ENCODE measurements at regions not wholly inside any gene's neighbourhood (a gene's known extent, or its start where the extent isn't known, plus 50 kb on each side); places are given as distances from the start of the nearest gene placed in this dataset.

GRCh38 chr20:1754749-1755148, 97.2 kb upstream of the SIRPG start:
- Histone ChIP-seq H4K91ac (ENCODE audit: insufficient read depth, low read depth, low read length) (no peak overlapping the region), H3K14ac (replicated peaks; ENCODE audit: low read depth, low read length) (no peak overlapping the region), H2BK20ac (ENCODE audit: low read depth, low read length) (no peak overlapping the region), H3K4ac (ENCODE audit: low read depth, low read length) (no peak overlapping the region), H2AFZ (replicated peaks; ENCODE audit: low read length, poor library complexity) (no peak overlapping the region), H3K4me3 (ENCODE audit: insufficient read depth, low read depth, low read length) (no peak overlapping the region), H2BK15ac (ENCODE audit: low read depth, low read length) (no peak overlapping the region), H4K8ac (ENCODE audit: low read depth in 2 of 2, low read length in 2 of 2) (no peak overlapping the region), H3K27me3 (ENCODE audit: control insufficient read depth, insufficient read depth, low read length) (peaks cover 4% of the 10 kb centered on the region), H3K4me2 (ENCODE audit: low read depth, low read length) (no peak overlapping the region), H3K56ac (ENCODE audit: extremely low read depth, insufficient read depth, low read length) (no peak overlapping the region), H3K9me1 (ENCODE audit: insufficient read depth, low read length) (no peaks in the 10 kb centered on the region), H3K4me1 (ENCODE audit: control insufficient read depth, insufficient read depth, low read length) (no peaks in the 10 kb centered on the region), H3K36me3 (ENCODE audit: control insufficient read depth, insufficient read depth, low read length) (no peaks in the 10 kb centered on the region), H3K79me1 (ENCODE audit: low read depth in 1 of 2, low read length in 2 of 2) (no peaks in the 10 kb centered on the region), H3K9me3 (ENCODE audit: control insufficient read depth, insufficient read depth, low read length) (no peaks in the 10 kb centered on the region), H2BK120ac (ENCODE audit: low read depth, low read length) (no peak overlapping the region), H2BK5ac (ENCODE audit: low read depth, low read length, poor library complexity, severe bottlenecking) (no peak overlapping the region), H3K27ac (ENCODE audit: insufficient read depth, low read length) (no peak overlapping the region), H3K23ac (ENCODE audit: low read depth, low read length) (no peak overlapping the region), H4K5ac (ENCODE audit: low read depth, low read length) (no peak overlapping the region), H2AK5ac (ENCODE audit: low read depth, low read length) (no peak overlapping the region), H4K20me1 (ENCODE audit: insufficient read depth, low read length) (no peaks in the 10 kb centered on the region), H3K18ac (ENCODE audit: low read depth, low read length) (no peak overlapping the region), H2AK9ac (replicated peaks; ENCODE audit: low read depth, low read length, poor library complexity) (no peak overlapping the region), H3K9ac (ENCODE audit: low read depth, low read length) (no peak overlapping the region)
- in situ Hi-C loops (cut with MboI; ENCODE audit: low sequenced_read_pairs) (loop anchor here (25.0 kb wide), 1 partner anchor 708 kb away; the partner anchor contains the start of gene SNRPB), dilution Hi-C loops (cut with HindIII; ENCODE audit: low sequenced_read_pairs, unreplicated experiment) (no loop called here), intact Hi-C loops (cut with micrococcal nuclease) (no loop called here)
- TF ChIP-seq CHD1 (IDR thresholded peaks at IDR 0.05; ENCODE audit: low read depth, low read length) (no peak), USF2 (IDR thresholded peaks at IDR 0.05; ENCODE audit: low read depth, low read length) (no peak), CEBPB (IDR thresholded peaks at IDR 0.05; ENCODE audit: low read depth, low read length) (no peak), MAZ (IDR thresholded peaks at IDR 0.05; ENCODE audit: borderline replicate concordance, low read depth, low read length) (no peak), SMC3 (IDR thresholded peaks at IDR 0.05; ENCODE audit: low read depth, low read length) (no peak), FOS (IDR thresholded peaks at IDR 0.05; ENCODE audit: low read depth, low read length) (no peak), RAD21 (IDR thresholded peaks at IDR 0.05; ENCODE audit: low read length) (no peak), MXI1 (IDR thresholded peaks at IDR 0.05; ENCODE audit: borderline replicate concordance, low read depth, low read length) (no peak), POLR2A (IDR thresholded peaks at IDR 0.05; ENCODE audit: low read depth, low read length) (no peak), NFE2L2 (IDR thresholded peaks at IDR 0.05; ENCODE audit: low read depth, low read length) (no peak), MAFK (IDR thresholded peaks at IDR 0.05; ENCODE audit: low read depth, low read length) (no peak), RFX5 (IDR thresholded peaks at IDR 0.05; ENCODE audit: low read depth, low read length) (no peak)
- POLR2A ChIA-PET (ENCODE audit: unreplicated experiment): interaction anchor here (0.5 kb wide), 1 partner anchor 22 kb away, joined by 3 read pairs; no protein-coding TSS in a partner anchor
- BruUV-seq (replicated peaks): no TSS peak
- DNase-seq (no peak), ATAC-seq (ENCODE audit: low read depth) (no peak)
- CTCF ChIA-PET: no interaction called here
- WGBS, 2 experiments (ENCODE audit: extremely low coverage in 2 of 2, insufficient read length in 1 of 2): 56% methylated on average over 2 of the region's 4 CpGs; no CpG with 5 or more reads in 1 of the 2 experiments

Measured in IMR-90 (cell line).